ENCODE measurements at regions not wholly inside any gene's neighbourhood (a gene's known extent, or its start where the extent isn't known, plus 50 kb on each side); places are given as distances from the start of the nearest gene placed in this dataset.

DNA sequence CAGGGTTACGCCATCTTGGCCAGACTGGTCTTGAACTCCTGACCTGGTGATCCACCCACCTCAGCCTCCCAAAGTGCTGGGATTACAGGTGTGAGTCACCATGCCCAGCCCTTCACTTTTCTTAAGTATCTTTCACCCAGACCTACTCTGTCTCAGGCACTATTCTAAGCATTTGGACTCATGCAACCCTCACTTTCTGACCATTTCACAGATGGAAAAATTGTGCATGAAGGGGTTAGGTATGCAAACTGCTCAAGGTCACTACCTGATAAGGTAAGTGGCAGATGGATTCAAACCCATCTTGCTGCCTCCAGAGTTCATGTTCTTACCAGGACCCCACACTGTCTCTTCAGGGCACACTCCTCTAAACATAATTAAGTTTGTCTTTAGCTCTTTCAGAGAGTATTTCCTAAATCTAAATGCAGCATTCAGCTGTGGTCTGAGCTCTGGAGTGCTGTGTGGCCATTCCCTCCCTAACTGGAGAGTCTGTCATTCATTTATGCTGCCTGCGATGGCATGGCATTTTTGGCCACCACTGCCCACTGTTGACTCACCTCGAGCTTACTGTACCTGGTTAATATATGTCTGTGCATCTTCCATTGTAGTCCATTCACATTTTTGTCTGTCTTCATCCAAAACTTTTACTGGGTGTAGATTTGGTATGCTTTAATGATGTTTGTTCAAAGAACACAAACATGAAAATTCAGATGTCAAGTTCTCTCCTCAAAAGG is 88.4 kb downstream of the CCDC71L start:
- peaks cover 27% of the 10 kb centered on the region for H3K4me1 Mint-ChIP-seq (ENCODE audit: low read depth)
- H3K27me3 Mint-ChIP-seq (ENCODE audit: insufficient read depth), result no peaks in the 10 kb centered on the region; the same call in 1 of the 2 replicates
- TF ChIP-seq, protein P1, sequence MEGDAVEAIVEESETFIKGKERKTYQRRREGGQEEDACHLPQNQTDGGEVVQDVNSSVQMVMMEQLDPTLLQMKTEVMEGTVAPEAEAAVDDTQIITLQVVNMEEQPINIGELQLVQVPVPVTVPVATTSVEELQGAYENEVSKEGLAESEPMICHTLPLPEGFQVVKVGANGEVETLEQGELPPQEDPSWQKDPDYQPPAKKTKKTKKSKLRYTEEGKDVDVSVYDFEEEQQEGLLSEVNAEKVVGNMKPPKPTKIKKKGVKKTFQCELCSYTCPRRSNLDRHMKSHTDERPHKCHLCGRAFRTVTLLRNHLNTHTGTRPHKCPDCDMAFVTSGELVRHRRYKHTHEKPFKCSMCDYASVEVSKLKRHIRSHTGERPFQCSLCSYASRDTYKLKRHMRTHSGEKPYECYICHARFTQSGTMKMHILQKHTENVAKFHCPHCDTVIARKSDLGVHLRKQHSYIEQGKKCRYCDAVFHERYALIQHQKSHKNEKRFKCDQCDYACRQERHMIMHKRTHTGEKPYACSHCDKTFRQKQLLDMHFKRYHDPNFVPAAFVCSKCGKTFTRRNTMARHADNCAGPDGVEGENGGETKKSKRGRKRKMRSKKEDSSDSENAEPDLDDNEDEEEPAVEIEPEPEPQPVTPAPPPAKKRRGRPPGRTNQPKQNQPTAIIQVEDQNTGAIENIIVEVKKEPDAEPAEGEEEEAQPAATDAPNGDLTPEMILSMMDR (IDR thresholded peaks at IDR 0.05), result no peak
- DNase-seq, result no peak
- H3K36me3 Mint-ChIP-seq (ENCODE audit: low read depth), result 0 out of 2 replicates have a peak, but pooled peaks cover 4% of the 10 kb centered on the region
- H3K4me3 Mint-ChIP-seq, result no peak overlapping the region
- H3K9me3 Mint-ChIP-seq, result no peaks in the 10 kb centered on the region
- H3K27ac Mint-ChIP-seq, result no peak overlapping the region

DNA sequence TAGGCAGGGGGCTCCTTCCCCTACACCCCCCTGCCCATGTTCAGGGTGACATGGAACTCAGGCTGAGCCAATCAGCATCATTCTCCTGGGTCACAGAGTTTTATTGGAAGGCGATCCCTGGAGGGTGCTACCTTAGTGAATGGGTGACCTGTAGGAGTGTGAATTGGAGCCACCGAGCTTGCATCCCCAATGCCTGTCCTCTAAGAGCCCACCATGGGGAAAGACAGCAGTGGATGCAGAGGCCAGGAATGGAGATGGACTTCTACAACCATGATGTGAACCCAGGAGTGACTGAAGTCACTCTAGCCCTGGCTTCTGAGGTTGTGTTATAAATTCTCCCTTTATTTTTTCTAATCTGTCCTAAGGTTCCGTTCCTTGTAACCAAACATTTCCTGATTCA is 89.4 kb downstream of the CCDC71L start:
- no peak overlapping the region for H3K4me3 Mint-ChIP-seq
- H3K27me3 Mint-ChIP-seq (ENCODE audit: insufficient read depth), result no peaks in the 10 kb centered on the region; the same call in 1 of the 2 replicates
- H3K4me1 Mint-ChIP-seq (ENCODE audit: low read depth), result peaks cover 28% of the 10 kb centered on the region

GRCh38 chr7:106570948-106571418 is 90.0 kb downstream of the CCDC71L start:
- TF ChIP-seq, protein P1 (IDR thresholded peaks at IDR 0.05), result no peak
- H3K9me3 Mint-ChIP-seq, result no peaks in the 10 kb centered on the region
- H3K4me3 Mint-ChIP-seq, result no peak overlapping the region
- H3K4me1 Mint-ChIP-seq (ENCODE audit: low read depth), result peaks cover 28% of the 10 kb centered on the region
- no peak overlapping the region for H3K27ac Mint-ChIP-seq
- 0 out of 2 replicates have a peak, but pooled peaks cover 4% of the 10 kb centered on the region for H3K36me3 Mint-ChIP-seq (ENCODE audit: low read depth)
- DNase-seq, result no peak
- no peaks in the 10 kb centered on the region; the same call in none of the 2 replicates for H3K27me3 Mint-ChIP-seq (ENCODE audit: insufficient read depth)

More for the DNA sequence above, 89.4 kb downstream of the CCDC71L start:
- Mint-ChIP-seq H3K36me3 (ENCODE audit: low read depth) (0 out of 2 replicates have a peak, but pooled peaks cover 4% of the 10 kb centered on the region), H3K27ac (no peak overlapping the region), H3K9me3 (no peaks in the 10 kb centered on the region)
- TF ChIP-seq, protein P1 (IDR thresholded peaks at IDR 0.05), result no peak
- no peak for DNase-seq

DNA sequence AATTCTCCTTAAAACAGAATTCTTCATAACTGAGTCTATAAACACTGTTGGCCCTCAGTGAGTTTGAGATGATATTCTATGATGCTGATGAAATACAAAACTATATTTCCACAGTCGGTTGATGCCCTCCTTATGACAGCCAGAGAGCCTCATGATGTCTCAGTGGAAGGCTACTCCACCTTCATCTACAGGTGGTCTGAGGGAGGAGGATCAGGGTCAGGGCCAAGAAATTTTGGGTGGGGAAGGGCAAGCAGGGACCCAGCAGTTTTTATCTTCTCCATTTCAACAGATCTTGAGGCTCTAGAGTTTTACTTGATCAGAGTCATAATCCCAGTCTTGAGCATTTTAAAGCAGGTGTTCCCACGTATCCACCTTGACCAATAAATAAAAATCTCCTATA is 90.8 kb downstream of the CCDC71L start:
- no peaks in the 10 kb centered on the region for H3K9me3 Mint-ChIP-seq
- H3K4me1 Mint-ChIP-seq (ENCODE audit: low read depth), result peaks cover 28% of the 10 kb centered on the region
- no peak overlapping the region for H3K4me3 Mint-ChIP-seq
- H3K36me3 Mint-ChIP-seq (ENCODE audit: low read depth), result 0 out of 2 replicates have a peak, but pooled peaks cover 4% of the 10 kb centered on the region
- H3K27ac Mint-ChIP-seq, result no peak overlapping the region
- DNase-seq, result no peak
- H3K27me3 Mint-ChIP-seq (ENCODE audit: insufficient read depth), result no peaks in the 10 kb centered on the region; the same call in none of the 2 replicates
- TF ChIP-seq, protein P1 (IDR thresholded peaks at IDR 0.05), result no peak

DNA sequence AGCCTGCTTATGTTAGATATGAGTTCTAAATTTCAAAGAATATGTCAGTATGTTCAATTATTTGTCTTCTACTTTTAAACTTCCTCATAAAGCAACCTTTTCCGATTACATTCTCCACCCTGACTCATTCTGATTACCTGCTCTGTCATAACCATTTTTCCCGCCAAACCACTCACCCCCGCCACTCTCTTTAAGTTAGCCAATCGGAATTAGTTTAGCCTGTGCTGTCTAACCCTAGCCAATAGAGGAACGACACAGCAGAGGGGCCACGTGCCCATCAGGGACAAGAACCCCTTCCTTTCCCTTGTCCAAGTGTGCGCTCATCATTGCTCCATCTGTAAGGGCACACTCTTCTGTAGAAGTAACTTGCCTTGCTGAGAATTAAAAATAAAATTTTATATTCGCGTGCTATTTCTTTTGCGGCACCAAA is 91.4 kb downstream of the CCDC71L start:
- Mint-ChIP-seq H3K4me3 (no peak overlapping the region), H3K4me1 (ENCODE audit: low read depth) (peaks cover 28% of the 10 kb centered on the region), H3K27me3 (ENCODE audit: insufficient read depth) (no peaks in the 10 kb centered on the region; the same call in none of the 2 replicates), H3K9me3 (no peaks in the 10 kb centered on the region), H3K36me3 (ENCODE audit: low read depth) (0 out of 2 replicates have a peak, but pooled peaks cover 4% of the 10 kb centered on the region), H3K27ac (peak overlapping the region; percentile 85)
- no peak for DNase-seq
- TF ChIP-seq, protein P1 (IDR thresholded peaks at IDR 0.05), result no peak

Measured in HFFc6 (cell line).